OCI-LY1 (cell line): ENCODE measurements at regions not wholly inside any gene's neighbourhood (a gene's known extent, or its start where the extent isn't known, plus 50 kb on each side); places are given as distances from the start of the nearest gene placed in this dataset.

Experiments
- H2AFZ ChIP-seq: fragments of 200-600 bp; sonication (generic), shearing (Covaris generic); 2 replicates; pipeline ENCODE4 v1.6.0; 2014; ENCODE audit warnings: antibody characterized with exemption, mild to moderate bottlenecking, low read length
- H3F3A ChIP-seq: fragments of 200-600 bp; sonication (generic), shearing (Covaris generic); 2 replicates; pipeline ENCODE4 v1.6.0; 2014; ENCODE audit warnings: mild to moderate bottlenecking, antibody characterized with exemption, low read length, moderate library complexity; ENCODE audit not compliant: insufficient read depth
- H3K27ac ChIP-seq: fragments of 200-600 bp; sonication (generic); 2 replicates; pipeline ENCODE4 v1.5.1; 2014; ENCODE audit warnings: low read length, mixed run types, mild to moderate bottlenecking, low read depth; ENCODE audit not compliant: poor library complexity, severe bottlenecking
- H3K27me3 ChIP-seq: fragments of 200-600 bp; sonication (generic); 2 replicates; pipeline ENCODE4 v1.6.0; 2014; ENCODE audit warnings: antibody characterized with exemption, mild to moderate bottlenecking, low read length, moderate library complexity; ENCODE audit not compliant: insufficient read depth
- H3K36me3 ChIP-seq: fragments of 200-600 bp; sonication (generic); 2 replicates; pipeline ENCODE4 v1.6.1; 2014; ENCODE audit warnings: mild to moderate bottlenecking, antibody characterized with exemption, low read length, moderate library complexity, mixed read lengths; ENCODE audit not compliant: insufficient read depth
- H3K4me1 ChIP-seq: fragments of 200-600 bp; sonication (generic); 2 replicates; pipeline ENCODE4 v1.5.1; 2014; ENCODE audit warnings: mild to moderate bottlenecking, low read length, moderate library complexity; ENCODE audit not compliant: insufficient read depth, severe bottlenecking
- H3K4me2 ChIP-seq: fragments of 200-600 bp; sonication (generic), shearing (Covaris generic); 2 replicates; pipeline ENCODE4 v1.6.1; 2014; ENCODE audit warnings: low read length
- H3K4me3 ChIP-seq: fragments of 200-600 bp; sonication (generic); 2 replicates; pipeline ENCODE4 v1.5.1; 2014; ENCODE audit warnings: low read length, low read depth, mild to moderate bottlenecking, mixed read lengths; ENCODE audit not compliant: poor library complexity, severe bottlenecking
- H3K79me2 ChIP-seq: fragments of 200-600 bp; shearing (Covaris generic); 2 replicates; pipeline ENCODE4 v1.6.1; 2016; ENCODE audit warnings: mixed run types, low read length, mixed read lengths; ENCODE audit not compliant: insufficient read depth
- H3K9ac ChIP-seq: fragments of 200-600 bp; sonication (generic), shearing (Covaris generic); 2 replicates; pipeline ENCODE4 v1.6.1; 2014; ENCODE audit warnings: mild to moderate bottlenecking, low read length, mixed read lengths
- H3K9me2 ChIP-seq: fragments of 200-600 bp; sonication (generic), shearing (Covaris generic); 2 replicates; pipeline ENCODE4 v1.6.1; 2014; ENCODE audit warnings: low read depth, mild to moderate bottlenecking, low read length, mixed read lengths
- H3K9me3 ChIP-seq: fragments of 200-600 bp; shearing (Covaris generic); 2 replicates; pipeline ENCODE4 v1.6.1; 2014; ENCODE audit warnings: low read length, mixed read lengths
- H4K20me1 ChIP-seq: fragments of 200-600 bp; sonication (generic), shearing (Covaris generic); 2 replicates; pipeline ENCODE4 v1.6.0; 2016; ENCODE audit warnings: mild to moderate bottlenecking, low read length; ENCODE audit not compliant: insufficient read depth
- EZH2 ChIP-seq: fragments of 200-600 bp; sonication (generic), shearing (Covaris generic); IDR thresholded peaks from 2 replicates; pipeline ENCODE4 v1.8.0; 2017; ENCODE audit warnings: borderline replicate concordance, mixed run types, mild to moderate bottlenecking, antibody characterized with exemption, low read length, moderate library complexity, mixed read lengths
- TF ChIP-seq, protein P1 (sequence below): fragments of 200-600 bp; sonication (generic), shearing (Covaris generic); IDR thresholded peaks from 2 replicates; pipeline ENCODE4 v1.5.1; 2017; ENCODE audit warnings: mild to moderate bottlenecking, antibody characterized with exemption, low read length, moderate library complexity, mixed read lengths

DNA sequence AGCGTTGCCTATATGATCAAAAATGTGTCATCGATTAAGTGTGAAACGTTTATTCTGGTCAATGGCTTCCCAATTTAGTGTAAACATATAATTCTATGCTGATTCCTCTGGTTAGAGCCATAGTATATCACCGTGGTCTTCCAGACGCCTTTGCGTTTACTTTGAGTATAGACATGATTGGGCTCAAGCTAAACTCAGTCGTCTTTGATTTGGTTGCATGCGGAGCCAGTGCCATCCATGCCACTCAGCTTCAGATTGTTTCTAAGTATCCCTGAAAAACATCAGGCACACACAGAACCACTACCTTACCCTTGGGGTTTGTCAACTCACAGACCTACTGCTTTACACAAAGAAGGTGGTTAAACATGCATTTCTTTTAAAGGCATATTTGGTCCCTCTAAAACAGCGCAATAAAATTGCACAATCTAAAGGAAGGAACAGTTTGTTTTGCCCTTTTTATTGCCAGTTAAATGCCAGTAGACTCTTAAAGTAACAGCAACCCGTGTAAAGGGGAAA is 273.6 kb upstream of the KLF6 start:
- TF ChIP-seq EZH2, result no peak
- no peak overlapping the region for H3K4me2 ChIP-seq
- no peaks in the 10 kb centered on the region for H3K27me3 ChIP-seq
- H3K9me3 ChIP-seq, result no peaks in the 10 kb centered on the region
- H3K9ac ChIP-seq, result no peak overlapping the region
- H3K79me2 ChIP-seq, result no peaks in the 10 kb centered on the region
- H3F3A ChIP-seq, result no peaks in the 10 kb centered on the region
- no peaks in the 10 kb centered on the region for H3K9me2 ChIP-seq
- no peaks in the 10 kb centered on the region for H3K4me1 ChIP-seq
- H3K36me3 ChIP-seq, result no peaks in the 10 kb centered on the region
- no peaks in the 10 kb centered on the region for H4K20me1 ChIP-seq
- no peak overlapping the region for H2AFZ ChIP-seq
- H3K27ac ChIP-seq, result no peak overlapping the region
- H3K4me3 ChIP-seq, result no peak overlapping the region

DNA sequence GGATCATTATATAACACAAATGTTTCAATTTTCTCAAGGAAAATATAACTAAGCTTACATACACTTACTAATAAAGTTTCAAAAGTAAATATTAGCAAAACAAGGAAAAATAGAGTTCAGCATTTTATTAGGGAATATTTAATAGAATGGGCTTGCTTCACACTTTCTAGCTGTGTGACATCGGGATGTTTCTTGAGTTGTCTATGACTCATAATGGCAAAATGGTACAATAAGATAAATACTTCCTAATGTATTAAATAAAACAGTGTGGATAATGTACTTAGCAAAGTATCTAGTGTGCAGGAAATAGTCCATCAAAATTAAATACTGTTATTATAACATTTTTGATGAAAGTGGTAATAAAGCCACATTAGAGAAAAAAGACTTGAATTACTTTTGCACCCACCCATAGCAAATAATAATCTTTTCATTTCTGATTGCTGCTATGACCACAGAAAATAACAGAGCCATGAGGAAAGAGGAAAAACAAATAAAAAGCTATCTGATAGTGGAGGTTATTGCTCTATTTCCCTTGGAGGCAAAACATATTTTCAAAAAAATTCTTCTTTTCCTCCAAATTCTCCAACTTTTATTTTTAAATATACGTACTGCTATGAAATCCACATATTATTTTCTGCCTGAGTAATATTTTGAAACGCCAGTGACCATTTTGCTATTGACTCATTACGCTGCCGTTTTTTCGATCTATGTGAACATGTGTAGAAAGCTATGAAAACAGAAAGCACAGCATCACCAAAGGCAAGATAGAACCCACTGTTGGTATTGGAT is 272.9 kb upstream of the KLF6 start:
- Histone ChIP-seq H3K27ac (no peak overlapping the region), H3K9ac (no peak overlapping the region), H3K79me2 (no peaks in the 10 kb centered on the region), H3K9me2 (no peaks in the 10 kb centered on the region), H3K9me3 (no peaks in the 10 kb centered on the region), H3K4me1 (no peaks in the 10 kb centered on the region), H4K20me1 (no peaks in the 10 kb centered on the region), H3F3A (no peaks in the 10 kb centered on the region), H3K4me2 (no peak overlapping the region), H3K27me3 (no peaks in the 10 kb centered on the region), H3K4me3 (no peak overlapping the region), H2AFZ (no peak overlapping the region), H3K36me3 (no peaks in the 10 kb centered on the region)
- no peak for TF ChIP-seq EZH2
- TF ChIP-seq, protein P1, sequence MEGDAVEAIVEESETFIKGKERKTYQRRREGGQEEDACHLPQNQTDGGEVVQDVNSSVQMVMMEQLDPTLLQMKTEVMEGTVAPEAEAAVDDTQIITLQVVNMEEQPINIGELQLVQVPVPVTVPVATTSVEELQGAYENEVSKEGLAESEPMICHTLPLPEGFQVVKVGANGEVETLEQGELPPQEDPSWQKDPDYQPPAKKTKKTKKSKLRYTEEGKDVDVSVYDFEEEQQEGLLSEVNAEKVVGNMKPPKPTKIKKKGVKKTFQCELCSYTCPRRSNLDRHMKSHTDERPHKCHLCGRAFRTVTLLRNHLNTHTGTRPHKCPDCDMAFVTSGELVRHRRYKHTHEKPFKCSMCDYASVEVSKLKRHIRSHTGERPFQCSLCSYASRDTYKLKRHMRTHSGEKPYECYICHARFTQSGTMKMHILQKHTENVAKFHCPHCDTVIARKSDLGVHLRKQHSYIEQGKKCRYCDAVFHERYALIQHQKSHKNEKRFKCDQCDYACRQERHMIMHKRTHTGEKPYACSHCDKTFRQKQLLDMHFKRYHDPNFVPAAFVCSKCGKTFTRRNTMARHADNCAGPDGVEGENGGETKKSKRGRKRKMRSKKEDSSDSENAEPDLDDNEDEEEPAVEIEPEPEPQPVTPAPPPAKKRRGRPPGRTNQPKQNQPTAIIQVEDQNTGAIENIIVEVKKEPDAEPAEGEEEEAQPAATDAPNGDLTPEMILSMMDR, result no peak

DNA sequence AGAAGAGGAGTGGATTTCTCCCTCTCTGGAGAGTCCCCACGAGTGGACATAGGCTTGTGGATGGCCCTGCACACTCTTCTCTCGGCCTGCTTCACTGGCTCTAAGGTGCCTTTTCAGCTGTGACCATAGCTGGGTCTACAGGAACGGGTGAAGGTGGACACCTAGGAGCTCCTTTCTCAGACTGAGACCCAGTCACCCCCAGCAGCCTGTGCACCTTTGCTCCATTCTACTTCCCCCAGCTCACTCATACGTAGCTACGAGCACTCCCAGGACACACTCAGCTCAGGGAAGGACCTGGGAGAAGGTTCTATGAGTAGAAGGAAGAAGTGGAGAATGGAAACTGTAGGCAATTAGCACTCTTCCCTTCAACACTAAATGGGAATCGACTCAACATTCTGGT is 272.0 kb upstream of the KLF6 start:
- Histone ChIP-seq H3K4me1 (no peaks in the 10 kb centered on the region), H3K36me3 (no peaks in the 10 kb centered on the region), H3K9me3 (no peaks in the 10 kb centered on the region), H3K9me2 (no peaks in the 10 kb centered on the region), H3K79me2 (no peaks in the 10 kb centered on the region), H3K27me3 (no peaks in the 10 kb centered on the region), H4K20me1 (no peaks in the 10 kb centered on the region), H3K4me2 (no peak overlapping the region), H3K27ac (no peak overlapping the region), H3K9ac (no peak overlapping the region), H3F3A (no peaks in the 10 kb centered on the region), H2AFZ (no peak overlapping the region), H3K4me3 (no peak overlapping the region)
- TF ChIP-seq, protein P1, result no peak
- TF ChIP-seq EZH2, result no peak
